HUES6 (cell line): ENCODE measurements at regions not wholly inside any gene's neighbourhood (a gene's known extent, or its start where the extent isn't known, plus 50 kb on each side); places are given as distances from the start of the nearest gene placed in this dataset.

ENCODE experiments used
- H3K27ac ChIP-seq: 2 replicates; pipeline ENCODE4 v1.7.0; 2013; ENCODE audit warnings: low read depth, mild to moderate bottlenecking, low read length, inconsistent platforms
- H3K27me3 ChIP-seq: 2 replicates; pipeline ENCODE4 v1.6.1; 2013; ENCODE audit warnings: low read length; ENCODE audit not compliant: control insufficient read depth, insufficient read depth
- H3K36me3 ChIP-seq: 2 replicates; pipeline ENCODE4 v1.6.1; 2013; ENCODE audit warnings: low read length; ENCODE audit not compliant: control insufficient read depth, insufficient read depth
- H3K4me1 ChIP-seq: 2 replicates; pipeline ENCODE4 v1.6.1; 2013; ENCODE audit warnings: low read length; ENCODE audit not compliant: control insufficient read depth, insufficient read depth
- H3K4me3 ChIP-seq: 2 replicates; pipeline ENCODE4 v1.5.1; 2013; ENCODE audit warnings: low read depth, low read length
- H3K9ac ChIP-seq: one replicate; pipeline ENCODE4 v1.6.1; 2013; ENCODE audit warnings: mild to moderate bottlenecking, low read length
- H3K9me3 ChIP-seq: 2 replicates; pipeline ENCODE4 v1.6.1; 2013; ENCODE audit warnings: low read depth, low read length; ENCODE audit not compliant: control insufficient read depth, insufficient read depth

- Histone ChIP-seq H3K9ac (no peak overlapping the region), H3K9me3 (no peaks in the 10 kb centered on the region), H3K4me1 (no peaks in the 10 kb centered on the region), H3K27me3 (no peaks in the 10 kb centered on the region), H3K36me3 (no peaks in the 10 kb centered on the region), H3K4me3 (no peak overlapping the region), H3K27ac (no peak overlapping the region)
Measured at GRCh38 chr4:158008551-158009218, 164.1 kb downstream of the GASK1B start.

- Histone ChIP-seq H3K9ac (no peak overlapping the region), H3K27ac (no peak overlapping the region), H3K36me3 (no peaks in the 10 kb centered on the region), H3K4me3 (no peak overlapping the region), H3K27me3 (no peaks in the 10 kb centered on the region), H3K9me3 (no peaks in the 10 kb centered on the region), H3K4me1 (no peaks in the 10 kb centered on the region)
Measured at GRCh38 chr4:158007566-158007965, 165.3 kb downstream of the GASK1B start.

GRCh38 chr4:158006990-158007389, 165.8 kb downstream of the GASK1B start:
- Histone ChIP-seq H3K9ac (no peak overlapping the region), H3K4me1 (no peaks in the 10 kb centered on the region), H3K36me3 (no peaks in the 10 kb centered on the region), H3K27ac (no peak overlapping the region), H3K4me3 (no peak overlapping the region), H3K27me3 (no peaks in the 10 kb centered on the region), H3K9me3 (no peaks in the 10 kb centered on the region)

GRCh38 chr4:158005021-158005420, 167.8 kb downstream of the GASK1B start:
- H3K27ac ChIP-seq, result no peak overlapping the region
- no peaks in the 10 kb centered on the region for H3K27me3 ChIP-seq
- H3K9ac ChIP-seq, result no peak overlapping the region

GRCh38 chr4:158004101-158004500, 168.7 kb downstream of the GASK1B start:
- Histone ChIP-seq H3K9me3 (no peaks in the 10 kb centered on the region), H3K27me3 (no peaks in the 10 kb centered on the region), H3K27ac (no peak overlapping the region), H3K4me3 (no peak overlapping the region), H3K4me1 (no peaks in the 10 kb centered on the region), H3K36me3 (no peaks in the 10 kb centered on the region), H3K9ac (no peak overlapping the region)

More at GRCh38 chr4:158005021-158005420, 167.8 kb downstream of the GASK1B start:
- no peaks in the 10 kb centered on the region for H3K9me3 ChIP-seq
- H3K4me3 ChIP-seq, result no peak overlapping the region
- no peaks in the 10 kb centered on the region for H3K36me3 ChIP-seq
- no peaks in the 10 kb centered on the region for H3K4me1 ChIP-seq

- H3K27ac ChIP-seq, result no peak overlapping the region
- H3K9me3 ChIP-seq, result no peaks in the 10 kb centered on the region
- no peaks in the 10 kb centered on the region for H3K4me1 ChIP-seq
- no peaks in the 10 kb centered on the region for H3K36me3 ChIP-seq
- no peaks in the 10 kb centered on the region for H3K27me3 ChIP-seq
- no peak overlapping the region for H3K4me3 ChIP-seq
- no peak overlapping the region for H3K9ac ChIP-seq
Measured at GRCh38 chr4:158003212-158003611, 169.6 kb downstream of the GASK1B start.

- Histone ChIP-seq H3K4me1 (no peaks in the 10 kb centered on the region), H3K27ac (no peak overlapping the region), H3K9ac (no peak overlapping the region), H3K4me3 (no peak overlapping the region), H3K36me3 (no peaks in the 10 kb centered on the region), H3K27me3 (no peaks in the 10 kb centered on the region), H3K9me3 (no peaks in the 10 kb centered on the region)
Measured at GRCh38 chr4:158002173-158002572, 170.7 kb downstream of the GASK1B start.

- Histone ChIP-seq H3K4me1 (no peaks in the 10 kb centered on the region), H3K27me3 (no peaks in the 10 kb centered on the region), H3K27ac (no peak overlapping the region), H3K4me3 (no peak overlapping the region), H3K9me3 (no peaks in the 10 kb centered on the region), H3K36me3 (no peaks in the 10 kb centered on the region), H3K9ac (no peak overlapping the region)
Measured at GRCh38 chr4:158001756-158002155, 171.1 kb downstream of the GASK1B start.

- Histone ChIP-seq H3K4me1 (peaks cover 3% of the 10 kb centered on the region), H3K9ac (no peak overlapping the region), H3K36me3 (no peaks in the 10 kb centered on the region), H3K9me3 (no peaks in the 10 kb centered on the region), H3K27ac (no peak overlapping the region), H3K27me3 (no peaks in the 10 kb centered on the region), H3K4me3 (no peak overlapping the region)
Measured at GRCh38 chr4:157999723-158000122, 173.1 kb downstream of the GASK1B start.

- Histone ChIP-seq H3K9ac (no peak overlapping the region), H3K9me3 (no peaks in the 10 kb centered on the region), H3K4me3 (no peak overlapping the region), H3K36me3 (no peaks in the 10 kb centered on the region), H3K27me3 (no peaks in the 10 kb centered on the region), H3K27ac (no peak overlapping the region), H3K4me1 (peaks cover 4% of the 10 kb centered on the region)
Measured at GRCh38 chr4:157997296-157997695, 175.5 kb downstream of the GASK1B start.

GRCh38 chr4:157996061-157997028, 176.5 kb downstream of the GASK1B start:
- Histone ChIP-seq H3K36me3 (no peaks in the 10 kb centered on the region), H3K9ac (no peak overlapping the region), H3K4me3 (no peak overlapping the region), H3K4me1 (peaks cover 4% of the 10 kb centered on the region), H3K27ac (no peak overlapping the region), H3K27me3 (no peaks in the 10 kb centered on the region), H3K9me3 (no peaks in the 10 kb centered on the region)
